HG03196 (cell line): ENCODE measurements at regions not wholly inside any gene's neighbourhood (a gene's known extent, or its start where the extent isn't known, plus 50 kb on each side); places are given as distances from the start of the nearest gene placed in this dataset.
"Not testable (repeated sequence)": the region's sequence is repeated elsewhere in the genome, so short reads cannot be mapped to it uniquely, and the experiment has no call there.

Source experiments
- ATAC-seq: cut with Tn5 transposase; IDR thresholded peaks from one replicate; pipeline ENCODE4 v1.9.1; 2021; ENCODE audit not compliant: unreplicated experiment

DNA sequence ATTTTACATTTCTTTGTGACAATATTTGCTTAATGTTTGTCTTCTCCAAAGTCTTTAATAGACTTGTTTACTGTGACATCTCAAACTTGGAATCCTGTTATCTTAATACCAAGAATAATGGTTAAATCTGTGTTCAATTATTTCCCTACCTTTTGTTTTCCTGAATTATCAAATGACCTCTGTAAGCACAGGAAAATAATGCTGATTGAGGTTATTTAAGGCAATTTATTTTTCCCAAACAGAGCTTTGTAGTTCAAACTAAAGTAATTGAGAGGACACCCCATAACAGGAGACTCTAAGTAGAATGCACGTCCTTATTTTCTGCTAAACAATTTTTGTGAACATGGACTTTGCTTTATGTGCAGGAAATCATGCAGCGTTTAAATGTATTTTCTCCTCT lies 195.0 kb downstream of the BTBD3 start:
- ATAC-seq, result no peak

DNA sequence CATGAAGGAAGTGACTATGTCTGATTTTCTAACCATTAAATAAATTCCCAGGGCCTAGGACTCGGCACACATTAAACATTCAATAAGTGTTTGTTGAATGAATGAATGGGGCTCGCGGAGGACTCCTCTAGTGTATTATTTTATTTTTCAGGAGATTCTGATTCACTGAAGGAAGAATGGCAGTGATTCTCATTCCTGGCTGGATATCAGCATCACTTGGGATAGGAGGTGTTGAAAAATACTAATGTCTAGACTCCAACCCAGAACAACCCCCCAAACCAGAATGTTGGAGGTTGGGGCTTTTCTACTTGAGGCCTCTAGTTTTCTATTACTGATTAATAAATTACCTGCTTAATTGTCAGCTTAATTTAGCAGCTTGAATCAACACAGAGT lies 195.4 kb downstream of the BTBD3 start:
- no peak for ATAC-seq

DNA sequence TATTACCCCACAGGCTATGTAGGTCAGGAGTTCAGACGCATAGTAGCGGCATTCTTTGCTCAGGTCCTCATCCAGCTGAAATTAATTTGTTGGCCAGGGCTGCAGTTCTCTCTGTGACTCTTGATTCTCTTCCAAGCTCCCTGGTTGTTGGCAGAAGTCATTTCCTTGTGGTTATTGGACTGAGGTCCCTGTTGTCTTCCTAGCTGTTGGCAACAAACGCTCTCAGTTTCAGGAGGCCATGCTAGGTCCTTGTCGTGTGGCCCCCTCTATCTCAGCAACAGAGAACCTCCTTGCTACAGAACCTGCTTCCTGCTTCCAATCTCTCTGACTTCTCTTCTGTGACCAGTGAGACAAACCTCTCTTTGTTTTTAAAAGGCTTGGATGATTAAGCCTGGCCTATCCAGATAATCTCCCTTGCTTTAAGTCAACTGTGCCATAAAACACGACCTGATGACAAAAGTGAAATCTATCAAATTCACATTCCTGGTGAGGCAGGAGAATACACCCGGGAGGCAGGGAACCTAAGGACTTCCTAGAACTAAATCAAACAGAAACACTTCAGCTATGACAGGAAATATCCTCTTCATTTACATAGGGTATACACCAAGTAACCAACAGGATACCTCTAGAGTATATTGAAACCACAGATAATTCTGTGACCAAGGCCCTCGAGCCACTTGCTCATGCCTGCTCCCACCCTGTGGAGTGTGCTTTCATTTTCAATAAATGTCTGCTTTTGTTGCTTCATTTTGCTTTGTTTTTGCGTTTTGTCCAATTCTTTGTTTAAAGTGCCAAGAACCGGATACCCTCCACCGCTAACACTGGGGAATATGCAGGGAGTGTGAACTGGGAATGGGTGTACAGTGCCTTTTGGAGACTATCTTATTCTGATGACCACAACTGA lies 196.0 kb downstream of the BTBD3 start:
- no peak for ATAC-seq

DNA sequence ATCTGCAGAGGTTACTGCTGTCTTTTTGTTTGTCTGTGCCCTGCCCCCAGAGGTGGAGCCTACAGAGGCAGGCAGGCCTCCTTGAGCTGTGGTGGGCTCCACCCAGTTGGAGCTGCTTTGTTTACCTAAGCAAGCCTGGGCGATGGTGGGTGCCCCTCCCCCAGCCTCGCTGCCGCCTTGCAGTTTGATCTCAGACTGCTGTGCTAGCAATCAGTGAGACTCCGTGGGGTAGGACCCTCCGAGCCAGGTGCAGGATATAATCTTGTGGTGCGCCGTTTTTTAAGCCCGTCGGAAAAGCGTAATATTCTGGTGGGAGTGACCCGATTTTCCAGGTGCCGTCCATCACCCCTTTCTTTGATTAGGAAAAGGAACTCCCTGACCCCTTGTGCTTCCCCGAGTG lies 211.4 kb downstream of the BTBD3 start:
- not testable (repeated sequence) for ATAC-seq

DNA sequence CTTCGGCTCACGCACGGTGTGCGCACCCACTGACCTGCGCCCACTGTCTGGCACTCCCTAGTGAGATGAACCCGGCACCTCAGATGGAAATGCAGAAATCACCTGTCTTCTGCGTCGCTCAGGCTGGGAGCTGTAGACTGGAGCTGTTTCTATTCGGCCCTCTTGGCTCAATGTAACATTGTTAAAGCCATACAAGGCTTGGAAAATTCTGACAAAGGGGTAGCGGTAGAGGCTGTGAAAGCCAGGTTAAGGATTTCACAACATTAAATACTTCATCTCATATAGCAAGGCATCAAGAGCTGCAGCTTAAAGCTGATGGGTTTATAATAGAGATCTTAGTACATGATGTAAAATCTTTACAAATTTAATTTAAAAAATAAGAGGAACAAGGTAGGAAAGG lies 211.8 kb downstream of the BTBD3 start:
- ATAC-seq, result not testable (repeated sequence)

DNA sequence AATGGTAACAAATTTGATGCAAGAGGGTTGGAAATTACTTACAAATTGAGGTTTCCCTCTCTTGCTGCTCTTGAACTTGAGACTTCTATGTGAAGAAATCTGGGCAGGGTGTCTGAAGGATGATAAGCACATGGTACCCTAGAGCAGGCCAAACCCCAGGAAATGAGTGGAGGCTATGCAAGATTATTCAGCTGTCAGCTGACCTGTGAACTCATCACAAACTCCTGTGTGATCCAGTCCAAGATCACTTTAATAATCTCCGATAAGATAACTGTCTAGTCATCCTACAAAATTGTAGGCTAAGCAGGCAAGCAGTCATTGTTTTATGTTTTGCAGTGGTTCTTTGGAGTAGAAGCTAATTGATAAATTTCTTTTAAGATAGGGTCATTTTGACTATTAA lies 213.1 kb downstream of the BTBD3 start:
- no peak for ATAC-seq

DNA sequence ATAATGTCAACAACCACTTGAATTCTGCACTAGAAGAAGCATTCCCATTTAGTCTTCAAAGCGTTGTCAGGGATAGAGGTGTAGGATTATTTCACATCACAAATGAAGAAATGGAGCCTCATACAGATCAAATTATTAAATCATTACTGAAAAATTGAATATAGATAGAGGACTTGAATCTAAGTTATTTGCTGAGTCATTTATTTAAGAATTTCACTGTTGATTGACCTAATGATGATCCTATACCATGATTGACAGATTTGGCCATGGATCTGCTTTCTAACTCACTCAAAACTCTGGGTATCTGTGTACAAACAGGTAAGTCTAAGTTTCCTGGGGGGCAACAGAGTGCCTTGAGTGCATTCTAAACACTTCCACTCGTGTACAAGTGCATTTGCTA lies 215.9 kb downstream of the BTBD3 start:
- ATAC-seq, result no peak

DNA sequence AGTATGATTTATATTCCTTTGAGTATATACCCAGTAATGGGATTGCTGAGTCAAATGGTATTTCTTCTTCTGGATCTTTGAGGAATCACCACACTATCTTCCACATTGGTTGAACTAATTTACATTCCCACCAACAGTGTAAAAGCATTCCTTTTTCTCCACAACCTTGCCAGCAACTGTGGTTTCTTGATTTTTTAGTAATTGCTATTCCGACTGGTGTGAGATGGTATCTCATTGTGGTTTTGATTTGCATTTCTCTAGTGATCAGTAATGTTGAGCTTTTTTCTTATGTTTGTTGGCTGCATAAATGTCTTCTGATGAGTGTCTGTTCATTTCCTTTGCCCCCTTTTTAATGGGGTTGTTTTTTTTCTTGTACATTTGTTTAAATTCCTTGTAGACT lies 228.3 kb downstream of the BTBD3 start:
- not testable (repeated sequence) for ATAC-seq

DNA sequence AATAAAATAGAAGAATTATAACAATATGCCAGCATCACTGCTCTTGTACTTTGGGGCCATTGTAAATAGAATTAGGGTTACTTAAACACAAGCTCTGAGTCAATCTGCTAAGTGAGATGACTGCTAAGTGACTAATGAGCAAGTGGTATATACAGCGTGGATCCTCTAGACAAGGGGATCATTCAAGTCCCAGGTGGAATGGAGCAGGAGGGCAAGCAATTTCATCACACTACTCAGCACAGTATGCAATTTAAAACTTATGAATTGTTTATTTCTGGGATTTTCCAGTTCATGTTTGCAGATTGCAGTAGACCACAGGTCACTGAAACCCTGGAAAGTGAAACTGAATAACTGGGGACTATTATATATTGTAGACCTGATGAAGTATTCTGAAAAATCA lies 235.3 kb downstream of the BTBD3 start:
- no peak for ATAC-seq

DNA sequence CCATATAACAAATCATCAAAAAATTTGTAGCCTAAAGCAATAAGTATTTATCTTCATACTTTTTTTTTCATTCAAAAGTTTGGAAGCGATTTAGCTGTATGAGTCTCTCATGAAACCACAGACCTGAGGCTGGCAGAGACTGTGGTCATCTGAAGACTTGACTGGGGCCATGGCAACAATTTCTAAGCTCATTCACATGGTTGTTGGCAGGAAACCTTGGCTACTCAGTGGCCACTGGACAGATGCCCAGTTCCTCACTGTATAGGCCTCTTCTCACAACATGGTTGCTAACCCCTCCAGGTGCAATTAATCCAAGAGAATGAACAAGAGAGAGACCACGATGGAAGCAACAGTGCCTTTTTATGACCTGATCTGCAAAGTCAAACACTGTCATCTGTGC lies 235.9 kb downstream of the BTBD3 start:
- ATAC-seq, result no peak

DNA sequence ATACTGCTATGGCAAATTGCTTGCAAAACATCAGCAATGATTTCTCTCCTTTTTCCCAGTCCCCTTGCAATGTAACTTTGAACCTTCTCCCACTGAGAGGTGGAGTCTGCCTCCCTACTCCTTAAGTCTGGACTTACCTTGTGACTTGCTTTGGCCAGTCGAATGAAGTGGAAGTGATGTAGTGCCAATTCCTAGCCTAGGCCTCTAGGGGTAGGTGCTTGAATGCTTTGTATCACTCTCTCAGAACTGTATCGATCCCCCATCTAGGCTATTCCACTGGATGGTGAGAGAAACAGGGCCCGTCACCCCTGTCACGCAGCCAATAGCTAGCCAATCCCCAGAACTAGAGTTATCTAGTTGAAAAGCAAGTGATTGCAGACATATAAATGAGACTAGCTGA lies 238.6 kb downstream of the BTBD3 start:
- no peak for ATAC-seq

DNA sequence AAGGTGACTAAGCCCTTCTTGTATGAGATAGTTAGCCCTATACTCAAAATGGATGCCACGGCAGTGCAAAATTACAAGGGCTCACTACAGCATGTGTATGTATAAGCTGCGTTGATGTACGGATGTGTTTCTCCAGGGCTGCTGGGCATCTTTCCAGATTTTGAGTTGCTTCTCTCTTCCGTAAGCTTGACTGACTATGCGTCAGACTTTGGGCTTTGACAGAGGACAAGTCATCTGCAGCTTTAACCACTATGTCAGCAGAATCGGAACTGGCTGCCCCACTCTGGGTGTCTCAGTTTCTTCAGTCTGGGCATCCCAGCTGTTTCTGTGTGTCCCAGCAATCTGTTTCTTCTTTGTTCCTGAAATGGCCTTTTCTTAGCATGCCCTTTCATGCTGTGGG lies 241.6 kb downstream of the BTBD3 start:
- no peak for ATAC-seq

DNA sequence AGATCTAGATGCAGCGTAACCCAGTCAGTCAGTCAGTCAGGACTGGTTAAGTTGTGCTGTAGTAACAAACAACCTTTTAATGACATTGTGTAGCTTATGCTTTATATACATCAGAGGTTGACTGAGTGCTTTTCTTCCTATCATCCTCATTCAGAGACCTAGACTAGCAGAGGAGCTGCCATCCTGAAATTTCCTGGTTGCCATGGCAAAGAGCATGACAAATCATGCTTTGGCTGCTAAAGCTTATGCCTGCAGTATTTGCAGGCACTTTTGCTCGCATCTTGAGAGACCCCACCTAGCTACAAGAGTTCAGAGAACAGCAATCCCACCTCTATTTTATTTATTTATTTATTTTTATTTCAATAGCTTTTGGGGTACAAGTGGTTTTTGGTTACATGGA lies 244.0 kb downstream of the BTBD3 start:
- no peak for ATAC-seq

DNA sequence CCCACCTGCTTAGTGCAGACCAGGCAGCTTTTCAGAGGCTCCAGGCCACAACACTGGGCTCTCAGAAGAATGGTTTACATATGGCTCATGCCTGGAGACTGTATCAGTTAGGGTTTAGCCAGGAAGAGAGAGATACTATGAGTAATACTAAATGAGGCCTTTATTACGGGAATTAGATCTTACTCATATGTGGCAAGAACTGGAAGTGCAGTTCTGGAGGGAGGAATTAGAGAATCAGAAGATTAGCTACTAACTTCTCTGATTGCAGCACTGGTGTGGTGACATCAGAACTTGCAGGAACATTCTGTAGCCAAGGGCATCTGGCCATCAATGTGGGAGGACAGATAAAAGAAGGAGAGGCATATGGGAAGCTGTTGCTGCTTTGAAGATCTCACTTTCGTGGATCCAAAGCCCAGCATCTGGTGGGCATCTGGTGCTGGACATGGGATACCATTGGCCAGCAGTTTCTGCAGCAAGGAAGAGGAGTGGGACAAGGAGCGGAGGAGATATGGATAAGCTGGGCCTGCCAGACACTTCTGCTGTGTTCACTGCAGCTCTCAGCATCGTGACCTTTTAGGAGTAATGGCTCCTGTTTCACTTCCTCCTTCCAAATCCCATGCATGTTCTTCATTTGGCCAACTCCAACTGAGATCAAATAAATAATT lies 248.5 kb downstream of the BTBD3 start:
- no peak for ATAC-seq

DNA sequence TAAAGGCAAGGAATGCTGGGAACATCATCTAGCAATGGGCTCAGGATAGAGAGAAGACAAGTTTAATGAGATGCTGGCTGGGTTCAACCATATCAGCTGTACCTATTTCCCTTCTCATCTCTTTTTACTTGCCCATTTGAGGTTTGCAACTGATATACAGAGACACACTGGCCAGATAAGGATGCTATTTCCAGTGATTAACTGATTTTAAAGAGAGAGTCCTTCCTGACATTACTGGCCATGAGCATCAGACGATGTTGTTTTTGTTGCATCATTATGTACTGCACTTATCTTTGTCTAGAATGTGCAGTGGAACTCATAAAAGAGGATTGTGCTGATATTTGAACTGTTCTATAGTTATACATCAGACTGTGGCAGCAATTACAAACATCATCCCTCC lies 252.7 kb downstream of the BTBD3 start:
- ATAC-seq, result no peak

DNA sequence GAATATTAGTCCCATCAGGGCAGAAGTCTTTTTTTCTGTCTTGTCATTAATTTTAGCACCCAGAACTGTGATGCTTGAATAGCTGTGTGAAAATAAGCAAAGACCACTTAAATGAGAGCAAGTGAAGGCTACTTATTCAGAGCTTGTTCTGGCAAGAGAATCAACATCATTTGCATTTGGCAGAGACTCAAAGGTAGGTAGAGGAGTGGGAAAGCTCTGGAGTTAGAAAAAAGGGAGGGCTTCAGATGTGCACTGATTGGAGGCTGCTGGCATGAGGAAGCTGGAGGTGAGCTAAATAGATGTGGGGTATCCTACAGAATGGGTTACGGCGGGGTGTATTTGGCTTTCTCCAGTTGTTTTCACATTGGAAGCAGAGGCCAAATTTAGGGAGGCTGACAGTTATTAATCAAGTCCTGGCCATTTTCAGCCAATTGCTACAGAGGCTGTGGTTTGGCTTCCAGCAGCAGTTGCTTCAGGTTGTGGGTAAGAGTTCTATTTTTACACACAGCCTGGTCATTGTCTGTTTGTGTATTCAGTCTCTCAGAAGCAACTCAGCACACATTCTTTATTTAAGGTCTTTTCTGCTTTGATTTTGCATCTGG lies 254.3 kb downstream of the BTBD3 start:
- ATAC-seq, result no peak

DNA sequence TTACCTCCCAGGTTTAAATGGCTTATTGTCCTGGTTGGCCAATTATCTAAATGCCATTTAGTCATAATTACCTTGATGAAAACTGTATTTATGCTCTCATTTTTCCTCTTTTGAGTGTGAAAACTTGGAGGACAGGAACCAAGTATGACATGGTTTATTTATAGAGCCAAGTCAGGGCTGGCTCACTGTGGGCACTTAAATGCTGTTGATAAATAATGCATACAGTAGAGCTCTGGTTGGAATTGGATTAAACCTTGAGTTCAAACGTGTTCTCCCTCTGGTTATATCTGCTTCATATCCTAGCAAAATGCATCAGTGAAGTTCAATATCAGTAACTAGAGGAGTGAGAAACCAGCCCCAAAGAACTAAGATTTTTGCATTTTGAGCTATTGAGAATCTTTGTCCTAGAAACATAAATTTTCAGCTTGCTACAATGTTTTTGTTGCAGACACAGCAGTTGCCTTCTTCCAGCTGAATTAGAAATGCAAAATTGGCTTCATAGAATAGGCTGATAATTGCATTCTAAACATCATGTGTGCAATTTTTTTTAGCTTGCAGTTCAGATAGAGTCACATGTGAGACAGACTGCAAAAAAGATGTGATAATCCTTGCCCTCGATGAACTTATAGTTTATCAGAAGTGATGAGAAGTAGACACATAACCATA lies 255.8 kb downstream of the BTBD3 start:
- no peak for ATAC-seq

DNA sequence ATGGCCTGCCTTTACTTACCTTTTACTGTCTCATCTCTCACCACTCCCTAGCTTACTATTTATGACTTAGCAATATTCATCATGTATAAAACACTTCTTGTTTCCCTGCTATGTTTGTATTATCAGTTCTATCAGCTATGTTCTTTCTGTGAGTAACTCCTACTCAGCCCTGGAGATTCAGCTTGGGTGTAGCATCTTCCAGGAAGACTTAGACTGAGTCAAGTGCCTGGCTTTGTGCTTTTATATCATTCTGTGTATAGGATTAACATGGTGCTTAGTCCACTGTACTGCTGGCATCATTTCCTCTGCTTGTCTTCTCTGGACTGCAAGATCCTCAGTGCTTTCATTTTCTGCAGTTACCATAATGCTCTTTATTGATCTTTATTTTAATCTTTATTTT lies 257.8 kb downstream of the BTBD3 start:
- ATAC-seq, result no peak

DNA sequence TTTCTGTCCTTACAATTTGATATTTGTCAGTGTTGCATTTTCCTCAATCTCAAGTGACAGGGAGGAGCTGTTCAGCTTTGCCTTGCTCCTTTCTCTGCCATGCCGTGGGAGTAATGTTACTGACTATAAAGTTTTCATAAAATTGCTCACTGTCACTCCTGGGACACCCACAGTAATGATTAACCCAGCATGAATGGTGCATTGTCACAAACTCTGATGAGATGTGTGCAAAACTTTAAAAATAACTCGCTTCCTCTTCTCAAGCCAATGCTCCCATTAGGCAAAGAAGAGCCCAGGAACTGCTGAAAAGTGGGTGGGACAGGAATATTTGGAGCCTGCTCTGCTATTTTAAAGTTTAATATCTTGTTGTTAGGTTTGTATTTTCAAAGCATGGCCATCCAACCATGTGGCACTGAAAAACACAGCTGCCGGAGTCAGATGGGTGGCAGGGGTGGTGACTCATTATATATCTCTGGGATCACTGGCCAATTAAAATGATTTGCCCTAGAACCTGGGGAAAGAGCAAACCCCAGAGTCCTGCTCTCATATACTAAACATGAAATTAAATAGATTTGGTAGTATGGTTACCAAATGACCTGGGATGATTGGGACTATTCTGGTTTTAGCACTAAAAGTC lies 260.1 kb downstream of the BTBD3 start:
- no peak for ATAC-seq

DNA sequence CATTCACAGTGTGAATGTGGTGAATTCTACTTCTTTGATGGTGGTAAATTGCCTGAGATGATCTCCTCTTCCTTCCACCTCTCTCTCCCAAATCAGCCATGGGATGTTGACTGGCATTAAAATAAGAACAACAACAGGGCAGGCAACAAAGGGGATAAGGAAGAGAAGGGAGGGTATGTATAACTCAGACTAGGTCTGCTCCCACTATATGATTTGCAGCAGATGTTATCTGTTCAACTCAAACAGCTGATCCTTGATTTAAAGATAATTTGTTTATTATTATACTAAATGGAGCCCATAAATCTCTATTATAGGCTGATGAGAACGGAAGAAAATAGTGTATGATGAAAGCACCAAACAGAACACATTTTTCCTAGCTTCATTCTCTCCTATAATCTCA lies 262.0 kb downstream of the BTBD3 start:
- ATAC-seq, result no peak

DNA sequence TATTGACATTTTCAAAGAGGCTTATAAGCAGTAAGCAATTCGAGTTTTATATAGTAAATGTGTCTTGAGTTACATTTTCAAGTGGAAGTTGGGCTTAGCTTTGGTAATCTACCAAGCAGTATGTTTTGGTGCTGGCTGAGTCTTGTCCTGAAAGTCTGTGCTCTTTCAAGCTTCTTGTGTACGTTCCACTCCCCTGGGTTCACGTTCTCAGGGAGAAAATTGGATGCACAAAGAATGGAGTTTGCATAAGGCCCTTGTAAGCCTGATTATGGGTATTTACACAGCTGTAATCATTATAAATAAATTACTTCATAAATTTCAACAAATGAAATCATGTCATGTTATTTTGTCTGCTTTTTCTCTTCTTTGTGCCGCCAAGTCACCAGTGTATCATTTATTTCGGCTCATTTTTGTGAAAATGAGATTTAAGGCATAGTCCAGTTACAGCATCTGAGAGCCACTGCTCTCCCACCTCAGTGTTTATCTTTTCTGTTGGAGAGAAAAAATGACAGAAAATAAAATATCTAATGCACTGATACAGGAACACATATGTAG lies 262.5 kb downstream of the BTBD3 start:
- no peak for ATAC-seq
